ENCODE measurements at regions not wholly inside any gene's neighbourhood (a gene's known extent, or its start where the extent isn't known, plus 50 kb on each side); places are given as distances from the start of the nearest gene placed in this dataset.

DNA sequence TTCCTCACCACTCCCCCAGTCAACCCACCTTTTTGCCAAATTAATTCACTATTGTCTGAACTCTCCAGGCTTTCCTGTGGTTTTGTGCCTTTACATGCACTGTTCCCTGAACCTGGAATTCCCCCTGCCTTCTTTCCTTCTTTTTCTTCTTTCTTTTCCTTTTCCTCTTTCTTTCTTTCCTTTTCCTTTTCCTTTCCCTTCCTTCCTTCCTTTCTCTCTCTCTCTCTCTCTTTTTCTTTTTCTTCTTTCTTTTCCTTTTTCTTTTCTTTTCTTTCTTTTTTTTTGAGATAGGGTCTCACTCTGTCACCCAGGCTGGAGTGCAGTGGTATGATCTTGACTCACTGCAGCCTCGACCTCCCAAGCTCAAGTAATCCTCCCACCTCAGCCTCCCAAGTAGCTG, 56.6 kb upstream of the CDC42BPA start:
- DNase-seq (ENCODE audit: low read depth): no peak

DNA sequence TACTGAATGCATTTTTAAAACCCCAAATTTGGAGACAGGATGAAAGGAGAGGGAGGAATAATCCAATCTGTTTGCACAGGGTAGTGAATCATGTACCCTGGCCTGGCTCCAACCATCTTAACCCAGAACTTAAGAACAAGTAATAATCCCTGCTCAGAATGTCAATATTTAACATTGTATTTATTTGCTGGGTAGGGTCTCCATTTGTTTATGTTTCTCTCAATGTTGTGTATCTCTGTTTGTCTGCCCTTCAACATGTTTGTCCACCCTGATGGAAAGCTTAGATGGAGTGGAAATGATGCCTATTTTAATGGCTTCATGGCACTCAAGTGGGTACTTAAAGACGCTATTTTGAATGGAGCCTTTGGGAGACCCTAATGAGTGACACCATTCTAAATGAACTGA, 54.4 kb upstream of the CDC42BPA start:
- peak; percentile 66 for DNase-seq (ENCODE audit: low read depth)

DNA sequence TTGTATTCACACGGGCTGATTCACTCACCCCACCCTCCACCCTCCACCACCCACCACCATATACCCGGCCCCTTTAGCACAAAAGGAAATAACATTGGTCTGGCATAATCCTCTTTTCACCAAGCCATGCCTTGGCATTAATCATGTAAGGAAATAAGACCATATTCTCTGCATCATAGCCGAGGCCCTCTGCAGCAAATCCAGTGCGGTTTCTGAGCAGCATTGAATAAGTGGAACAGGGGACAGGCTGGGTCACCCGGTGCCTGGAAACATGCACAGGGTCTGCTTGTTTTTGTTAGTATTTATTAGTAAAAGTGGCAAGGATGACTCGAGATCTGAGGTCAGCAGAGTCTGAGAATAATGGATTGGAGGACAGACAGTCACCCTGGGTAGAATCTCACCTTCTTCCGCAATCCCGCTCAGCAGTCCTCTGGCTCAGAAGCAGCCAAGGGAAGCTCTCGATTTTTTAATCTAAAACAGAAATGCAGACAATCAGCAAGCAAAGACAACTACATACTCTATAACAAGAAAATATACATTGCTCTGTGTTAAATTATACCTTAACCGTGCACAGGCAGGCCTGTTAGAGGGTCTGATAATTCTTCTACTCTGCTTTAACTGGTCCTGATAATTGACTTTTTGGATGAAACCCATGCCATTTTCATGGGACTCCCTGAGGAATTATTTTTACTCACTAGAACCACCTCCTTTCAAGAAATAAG, 52.4 kb upstream of the CDC42BPA start:
- peak; percentile 62 for DNase-seq (ENCODE audit: low read depth)

DNA sequence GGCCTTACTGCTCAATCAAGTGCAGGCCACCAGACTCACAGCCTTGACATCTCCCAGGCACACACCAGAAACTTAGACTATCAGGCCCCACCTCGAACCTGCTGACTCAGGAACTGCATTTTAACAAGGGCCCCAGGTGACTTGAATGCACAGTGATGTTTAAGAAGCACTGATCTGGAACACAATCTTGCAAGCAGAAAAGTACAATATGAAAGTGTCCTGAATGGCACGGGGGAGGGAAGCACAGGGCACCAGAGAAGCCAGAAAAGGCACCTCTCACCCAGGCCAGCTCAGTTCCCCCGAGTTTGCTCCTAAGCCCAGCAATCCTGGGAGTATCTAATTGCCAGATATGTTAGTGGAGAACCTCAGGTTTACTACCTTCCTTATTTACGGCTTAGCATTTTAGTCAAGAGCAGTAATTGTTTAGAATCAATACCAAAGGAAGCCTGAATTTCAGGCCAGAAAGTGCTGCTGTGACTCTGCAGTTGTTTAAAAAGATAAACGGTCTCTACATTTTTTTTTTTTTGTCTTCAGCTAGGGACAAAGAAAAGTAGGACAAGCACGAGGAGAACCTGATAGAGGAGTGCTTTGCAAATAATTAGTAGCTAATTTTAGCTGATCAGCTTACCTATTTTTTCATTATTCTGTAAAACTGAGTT, 50.9 kb upstream of the CDC42BPA start:
- no peak for DNase-seq (ENCODE audit: low read depth)

Data from LHCN-M2 (cell line).